Adrenal gland (tissue), 5 donors: ENCODE measurements at regions not wholly inside any gene's neighbourhood (a gene's known extent, or its start where the extent isn't known, plus 50 kb on each side); places are given as distances from the start of the nearest gene placed in this dataset.

Source experiments
- CTCF ChIP-seq, 6 experiments: fragments of 450-650 bp in 4 of 6; fragments of 200-600 bp in 2 of 6; sonication (generic) in 1 of 6; IDR thresholded peaks; 1 replicate in 5 of 6; 2 replicates in 1 of 6; pipeline versions ENCODE4 v1.5.1 to v1.8.0; 2016 to 2021; ENCODE audit warnings: antibody characterized with exemption in 6 of 6, mild to moderate bottlenecking in 2 of 6, moderate library complexity in 1 of 6
- POLR2A ChIP-seq, 2 donors: fragments of 450-650 bp; IDR thresholded peaks; one replicate each; pipeline ENCODE4 v1.6.1; 2017; ENCODE audit warnings: antibody characterized with exemption in 2 of 2, mild to moderate bottlenecking in 2 of 2, moderate library complexity in 1 of 2
- donor health status: DM: no; HTN: no; CAD: no.

DNA sequence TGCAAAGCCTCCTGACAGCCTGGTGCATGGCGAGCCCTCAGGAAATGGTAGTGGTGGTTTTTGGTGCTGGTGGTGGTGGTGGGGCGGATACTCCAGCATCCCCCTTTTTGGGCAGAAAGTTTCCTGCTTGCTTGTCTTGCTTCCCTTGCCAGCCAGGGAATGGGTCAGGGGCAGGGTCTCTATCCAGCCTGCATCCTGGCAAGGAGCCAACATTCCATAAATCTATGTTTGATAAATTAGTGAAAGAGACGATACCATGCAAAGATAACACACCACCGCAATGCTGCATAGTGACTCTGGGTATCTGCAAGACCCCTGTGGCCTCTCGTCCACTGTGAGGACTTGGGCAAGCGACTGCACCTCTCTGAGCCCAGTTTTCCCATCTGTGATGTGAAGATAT is 246.2 kb downstream of the LRFN2 start:
- TF ChIP-seq POLR2A (IDR thresholded peaks at IDR 0.05) (no peak), CTCF (IDR thresholded peaks at IDR 0.05) (no peak)
